HCEC 1CT (cell line): ENCODE measurements at regions not wholly inside any gene's neighbourhood (a gene's known extent, or its start where the extent isn't known, plus 50 kb on each side); places are given as distances from the start of the nearest gene placed in this dataset.

Experiments used
- DNase-seq: peaks from one replicate; pipeline ENCODE4 v3.0.0-alpha.2; 2017

- no peak for DNase-seq
Observed at GRCh38 chr16:87244636-87245197, 72.5 kb downstream of the C16orf95 start.

DNA sequence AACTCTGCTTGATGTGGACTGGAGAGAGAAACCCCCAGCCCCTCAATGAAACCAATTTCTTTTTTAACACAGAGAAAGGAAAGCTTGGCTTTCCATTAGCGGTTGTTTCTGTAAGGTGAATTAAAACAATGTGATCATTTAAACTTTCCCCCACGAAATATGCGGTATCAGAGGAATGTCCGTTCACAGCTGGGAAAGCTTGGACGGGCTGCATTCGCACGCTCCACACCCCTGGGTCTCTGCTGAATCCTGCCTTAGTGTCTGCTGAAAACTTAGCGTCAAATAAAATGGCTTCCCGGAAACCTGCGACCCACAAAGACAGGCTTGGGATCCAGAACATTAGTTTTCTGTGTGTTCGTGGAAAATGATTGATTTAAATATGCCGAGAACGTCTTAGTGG lies 71.7 kb downstream of the C16orf95 start:
- no peak for DNase-seq

DNA sequence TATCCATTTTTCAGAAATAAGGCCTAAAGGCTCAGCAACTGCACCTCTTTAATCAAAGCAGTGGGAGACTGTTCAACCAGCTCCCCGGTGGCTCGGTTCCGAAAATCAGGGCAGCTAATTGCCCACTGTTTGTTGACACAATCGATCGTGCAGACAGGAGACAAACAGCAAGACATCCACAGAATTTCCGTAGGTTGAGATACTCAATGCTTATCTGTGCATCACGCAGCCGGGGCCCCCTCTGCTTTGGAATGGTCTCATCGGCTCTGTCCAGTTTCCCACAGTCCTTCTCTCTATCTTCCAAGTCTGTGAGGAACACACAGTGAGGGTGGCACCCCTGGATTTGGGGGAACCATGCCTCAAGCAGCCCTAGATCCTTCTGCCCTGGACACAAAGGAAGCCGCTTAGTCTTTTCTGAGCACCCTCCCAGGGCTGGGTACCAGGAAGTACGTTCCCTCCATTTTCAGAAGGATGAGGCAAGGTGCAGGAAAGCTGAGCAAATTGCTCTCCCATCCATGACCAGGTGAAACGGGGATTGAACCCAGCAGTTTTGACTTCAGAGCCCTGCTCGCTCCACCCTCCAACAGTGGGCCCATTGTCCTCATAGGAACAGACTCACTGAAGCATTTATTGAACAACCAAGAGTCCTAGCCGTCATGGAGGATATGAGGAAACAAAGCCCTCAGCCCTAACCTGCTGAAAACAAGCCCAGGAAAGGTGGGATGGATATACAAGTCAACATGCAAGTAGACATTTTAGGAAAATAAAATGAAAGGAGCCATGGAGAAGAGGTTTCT lies 70.7 kb downstream of the C16orf95 start:
- DNase-seq = no peak

- no peak for DNase-seq
Observed at GRCh38 chr16:87248714-87249113, 68.5 kb downstream of the C16orf95 start.

- DNase-seq = no peak
Observed at GRCh38 chr16:87249425-87249824, 67.8 kb downstream of the C16orf95 start.

- DNase-seq = no peak
Observed at GRCh38 chr16:87250431-87250960, 66.7 kb downstream of the C16orf95 start.

DNA sequence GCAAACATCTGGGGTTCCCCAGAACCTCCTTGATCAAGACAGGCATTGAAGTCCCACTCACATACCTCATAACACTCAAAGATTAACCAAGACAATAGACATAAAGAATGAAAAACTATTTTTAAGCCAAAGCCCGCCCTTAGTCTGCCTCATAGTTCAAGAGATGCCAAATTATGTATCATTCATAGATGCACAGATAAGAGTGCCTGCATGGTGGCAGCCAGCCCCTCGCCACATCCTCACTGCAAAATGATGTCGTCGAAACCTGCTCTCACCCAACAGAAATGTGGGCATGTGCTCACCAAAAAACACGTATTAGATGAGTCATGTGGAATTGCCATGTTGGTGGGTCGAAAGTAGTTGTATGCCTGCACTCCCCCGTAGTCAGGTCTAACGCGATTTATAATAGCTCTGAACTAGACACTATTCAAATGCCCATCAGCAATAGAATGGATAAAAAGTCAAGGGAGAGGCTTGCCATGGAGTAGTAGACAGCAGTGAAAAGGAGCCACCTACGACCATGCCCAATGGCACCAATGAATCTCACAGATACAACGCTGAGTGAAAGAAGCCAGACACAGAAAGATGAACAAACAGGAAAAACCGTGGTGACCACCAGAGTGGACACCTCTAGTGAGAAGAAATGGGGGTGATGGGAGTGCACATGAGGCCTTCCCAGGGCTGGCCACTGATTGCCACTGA lies 64.8 kb downstream of the C16orf95 start:
- DNase-seq = no peak
